A549 (cell line): ENCODE measurements at regions not wholly inside any gene's neighbourhood (a gene's known extent, or its start where the extent isn't known, plus 50 kb on each side); places are given as distances from the start of the nearest gene placed in this dataset.

ENCODE experiments used
- ATAC-seq, 2 experiments: fragments of 200-7000 bp in 1 of 2; fragments of >200 bp in 1 of 2; cut with Nextera tagmentation in 1 of 2; cut with Tn5 transposase in 1 of 2; 3 replicates each; pipeline versions ENCODE4 v1.8.0 to v1.9.1; 2018 to 2020; ENCODE audit warnings: mild to moderate bottlenecking in 1 of 2, moderate library complexity in 1 of 2
- CTCF ChIA-PET: fragments of 300-600 bp; sonication (Branson Sonifier 250); formaldehyde crosslinking; extraction: SDS; loops from one replicate; lab custom pipeline; 2021; ENCODE audit warnings: antibody characterized with exemption, inconsistent platforms; lab: Yijun Ruan, JAX
- POLR2A ChIA-PET: fragments of 350-600 bp; formaldehyde crosslinking; extraction: SDS; loops from one replicate; lab custom pipeline; 2021; ENCODE audit warnings: antibody characterized with exemption, inconsistent platforms; lab: Yijun Ruan, JAX
- DNase-seq, 2 experiments: peaks; one replicate each; pipeline versions ENCODE4 v3.0.0 to v3.0.0-alpha.2; 2011 to 2016; ENCODE audit warnings: low read depth in 1 of 2, low spot score in 1 of 2
- FAIRE-seq: peaks from 2 replicates; lab custom pipeline; 2011; peaks lifted over from hg19 to GRCh38; lab: Jason Lieb, UNC
- H3K27ac ChIP-seq, 2 experiments: fragments of >200 bp; sonication (Bioruptor Twin); formaldehyde crosslinking; 3 replicates each; pipeline ENCODE4 v1.5.1; 2016 to 2017
- H3K4me1 ChIP-seq: fragments of >200 bp; sonication (Bioruptor Twin); formaldehyde crosslinking; 3 replicates; pipeline ENCODE4 v1.6.1; 2016
- H3K4me2 ChIP-seq: fragments of >200 bp; sonication (Bioruptor Twin); formaldehyde crosslinking; 3 replicates; pipeline ENCODE4 v1.6.1; 2016
- H3K4me3 ChIP-seq: fragments of >200 bp; sonication (Bioruptor Twin); formaldehyde crosslinking; 3 replicates; pipeline ENCODE4 v1.5.1; 2016
- H3K9me3 ChIP-seq: fragments of >200 bp; sonication (Bioruptor Twin); formaldehyde crosslinking; 3 replicates; pipeline ENCODE4 v1.6.1; 2016
- BCL3 ChIP-seq: fragments of >200 bp; sonication (Bioruptor Twin); formaldehyde crosslinking; IDR thresholded peaks from 3 replicates; pipeline ENCODE4 v1.6.1; 2016
- BHLHE40 ChIP-seq: IDR thresholded peaks from 2 replicates; pipeline ENCODE4 v1.6.1; 2012; ENCODE audit warnings: low read depth, low read length, inconsistent platforms
- CBX2 ChIP-seq: fragments of 200-600 bp; sonication (generic); IDR thresholded peaks from 2 replicates; pipeline ENCODE4 v1.6.1; 2016; ENCODE audit warnings: low read depth, mild to moderate bottlenecking, borderline replicate concordance
- CBX8 ChIP-seq: fragments of 200-600 bp; sonication (generic); IDR thresholded peaks from 2 replicates; pipeline ENCODE4 v1.6.1; 2016
- CHD4 ChIP-seq: fragments of 200-600 bp; sonication (generic); IDR thresholded peaks from 2 replicates; pipeline ENCODE4 v1.6.1; 2016; ENCODE audit warnings: antibody characterized with exemption, mild to moderate bottlenecking, borderline replicate concordance
- EHF ChIP-seq: fragments of 250-450 bp; sonication (Bioruptor Pico); IDR thresholded peaks from 2 replicates; pipeline ENCODE4 v1.5.0; 2020; ENCODE audit warnings: mild to moderate bottlenecking
- ELK1 ChIP-seq: fragments of 150-350 bp; IDR thresholded peaks from 2 replicates; pipeline ENCODE4 v1.6.1; 2014; ENCODE audit warnings: low read depth, mild to moderate bottlenecking, low read length
- EP300 ChIP-seq, 2 experiments: fragments of >200 bp; sonication (Bioruptor Twin); formaldehyde crosslinking; IDR thresholded peaks; 2 replicates in 1 of 2; 3 replicates in 1 of 2; pipeline ENCODE4 v1.6.1; 2016 to 2017
- ESRRA ChIP-seq: fragments of 150-350 bp; IDR thresholded peaks from 2 replicates; pipeline ENCODE4 v1.6.1; 2014; ENCODE audit warnings: mild to moderate bottlenecking, low read length, borderline replicate concordance
- GATA3 ChIP-seq: IDR thresholded peaks from 2 replicates; pipeline ENCODE4 v1.6.1; 2012; ENCODE audit warnings: borderline replicate concordance
- HDAC2 ChIP-seq: fragments of 200-600 bp; sonication (generic); IDR thresholded peaks from 2 replicates; pipeline ENCODE4 v1.6.1; 2016
- HES2 ChIP-seq: fragments of >200 bp; sonication (Bioruptor Twin); formaldehyde crosslinking; IDR thresholded peaks from 2 replicates; pipeline ENCODE4 v1.6.1; 2016
- HMGXB4 ChIP-seq: fragments of 250-450 bp; sonication (Bioruptor Pico); IDR thresholded peaks from 2 replicates; pipeline ENCODE4 v1.5.0; 2021; ENCODE audit warnings: mild to moderate bottlenecking, moderate library complexity, borderline replicate concordance
- JUN ChIP-seq, 2 experiments: fragments of >200 bp; sonication (Bioruptor Twin); formaldehyde crosslinking; IDR thresholded peaks; 2 replicates in 1 of 2; 3 replicates in 1 of 2; pipeline ENCODE4 v1.6.1; 2016 to 2017
- JUNB ChIP-seq: fragments of >200 bp; sonication (Bioruptor Twin); formaldehyde crosslinking; IDR thresholded peaks from 2 replicates; pipeline ENCODE4 v1.6.1; 2016
- MAFK ChIP-seq: fragments of 450-650 bp; IDR thresholded peaks from 2 replicates; pipeline ENCODE4 v1.6.1; 2014; ENCODE audit not compliant: partially characterized antibody
- MYC ChIP-seq: IDR thresholded peaks from 2 replicates; pipeline ENCODE4 v1.6.1; 2012; ENCODE audit warnings: mild to moderate bottlenecking, inconsistent platforms, low read length, improper control_type of control experiment, borderline replicate concordance
- NFE2L2 ChIP-seq: fragments of 150-350 bp; conservative IDR thresholded peaks from 2 replicates; pipeline ENCODE4 v1.6.1; 2014; ENCODE audit warnings: low read length
- NPAS2 ChIP-seq: fragments of 250-450 bp; sonication (Bioruptor Pico); IDR thresholded peaks from 2 replicates; pipeline ENCODE4 v1.8.0; 2022; ENCODE audit warnings: mild to moderate bottlenecking, moderate library complexity, borderline replicate concordance
- PHF8 ChIP-seq: fragments of 200-600 bp; sonication (generic); IDR thresholded peaks from 2 replicates; pipeline ENCODE4 v1.6.1; 2016; ENCODE audit warnings: low read depth, mild to moderate bottlenecking, antibody characterized with exemption, moderate library complexity, borderline replicate concordance
- POLR2AphosphoS2 ChIP-seq: conservative IDR thresholded peaks from 2 replicates; pipeline ENCODE4 v1.6.1; 2012; ENCODE audit warnings: low read length, improper control_type of control experiment, inconsistent platforms
- SREBF2 ChIP-seq: fragments of 450-650 bp; IDR thresholded peaks from 2 replicates; pipeline ENCODE4 v1.6.1; 2014; ENCODE audit warnings: mild to moderate bottlenecking, moderate library complexity
- TFCP2L1 ChIP-seq: fragments of 250-450 bp; sonication (Bioruptor Pico); IDR thresholded peaks from 2 replicates; pipeline ENCODE4 v1.5.0; 2021; ENCODE audit warnings: mild to moderate bottlenecking
- TP53 ChIP-seq: fragments of 250-450 bp; sonication (Bioruptor Pico); IDR thresholded peaks from 2 replicates; pipeline ENCODE4 v1.5.0; 2021; ENCODE audit warnings: mild to moderate bottlenecking, moderate library complexity
- USF2 ChIP-seq: fragments of 450-650 bp; IDR thresholded peaks from 2 replicates; pipeline ENCODE4 v1.6.1; 2014; ENCODE audit warnings: antibody characterized with exemption
- ZSCAN20 ChIP-seq: fragments of 250-450 bp; sonication (Bioruptor Pico); IDR thresholded peaks from 2 replicates; pipeline ENCODE4 v1.8.0; 2022; ENCODE audit warnings: mild to moderate bottlenecking, moderate library complexity
- WGBS: methylation state at CpG from one replicate; pipeline ENCODE4 v1.1.6; 2017; ENCODE audit errors: missing lambda C conversion rate; 5-methylcytosine and 5-hydroxymethylcytosine counted together

GRCh38 chr5:15241216-15241821 is 258.7 kb upstream of the FBXL7 start:
- CTCF ChIA-PET: no interaction called here
- no peak for ATAC-seq
- TF ChIP-seq USF2: no peak
- TF ChIP-seq ZSCAN20 (CRISPR knock-in tag): no peak
- TF ChIP-seq JUN (IDR thresholded peaks at IDR 0.05): no peak
- no peak for TF ChIP-seq POLR2AphosphoS2
- no peak for TF ChIP-seq BCL3
- TF ChIP-seq ELK1: no peak
- Histone ChIP-seq H3K9me3 (no peaks in the 10 kb centered on the region), H3K27ac (no peak overlapping the region), H3K4me2 (no peak overlapping the region), H3K4me1 (no peaks in the 10 kb centered on the region), H3K4me3 (no peak overlapping the region)
- no peak for FAIRE-seq
- POLR2A ChIA-PET: interaction anchor here (0.7 kb wide), 1 partner anchor 1258 kb away, joined by 3 read pairs; no protein-coding TSS in a partner anchor
- DNase-seq: no peak
- WGBS: 3% methylated on average over 1 of the region's 1 CpG

GRCh38 chr5:15238006-15238405 is 262.0 kb upstream of the FBXL7 start:
- no peak for TF ChIP-seq TFCP2L1 (CRISPR knock-in tag)
- TF ChIP-seq TP53 (CRISPR knock-in tag): no peak
- TF ChIP-seq MYC: no peak
- no peak for TF ChIP-seq CHD4
- no peak for TF ChIP-seq JUN (IDR thresholded peaks at IDR 0.05)
- no peak for TF ChIP-seq MAFK
- no peak for TF ChIP-seq CBX8
- no peak for TF ChIP-seq NFE2L2
- no peak for TF ChIP-seq ZSCAN20 (CRISPR knock-in tag)
- TF ChIP-seq HES2: no peak
- no peak for TF ChIP-seq EHF
- TF ChIP-seq NPAS2 (CRISPR knock-in tag): no peak
- no peak for TF ChIP-seq EP300 (IDR thresholded peaks at IDR 0.05)
- no peak for TF ChIP-seq BHLHE40
- TF ChIP-seq PHF8: no peak
- TF ChIP-seq HDAC2: no peak
- TF ChIP-seq JUNB: no peak
- TF ChIP-seq, all 56 proteins: peak for 0
- H3K4me2 ChIP-seq: no peak overlapping the region
- 16% methylated on average over 2 of the region's 2 CpGs for WGBS
- ATAC-seq: no peak
- no peak for DNase-seq
- no peak for FAIRE-seq
- CTCF ChIA-PET: no interaction called here
- no peak overlapping the region for H3K4me3 ChIP-seq
- no peak overlapping the region for H3K27ac ChIP-seq
- H3K4me1 ChIP-seq: no peaks in the 10 kb centered on the region
- no peaks in the 10 kb centered on the region for H3K9me3 ChIP-seq
- POLR2A ChIA-PET: no interaction called here

- WGBS: 28% methylated on average over 4 of the region's 4 CpGs
- H3K9me3 ChIP-seq: no peaks in the 10 kb centered on the region
- FAIRE-seq (no peak), ATAC-seq (no peak), DNase-seq (no peak)
- ChIA-PET POLR2A (no interaction called here), CTCF (no interaction called here)
- H3K4me1 ChIP-seq: no peaks in the 10 kb centered on the region
- H3K27ac ChIP-seq: no peak overlapping the region
- H3K4me3 ChIP-seq: no peak overlapping the region
- H3K4me2 ChIP-seq: no peak overlapping the region
- TF ChIP-seq SREBF2: no peak
- TF ChIP-seq ESRRA: no peak
- no peak for TF ChIP-seq HMGXB4
- no peak for TF ChIP-seq GATA3
- TF ChIP-seq CBX2: no peak
- TF ChIP-seq CBX8: no peak
- no peak for TF ChIP-seq MYC
Observed at GRCh38 chr5:15236911-15237508, 263.0 kb upstream of the FBXL7 start.
